ENCODE measurements at regions not wholly inside any gene's neighbourhood (a gene's known extent, or its start where the extent isn't known, plus 50 kb on each side); places are given as distances from the start of the nearest gene placed in this dataset.

DNA sequence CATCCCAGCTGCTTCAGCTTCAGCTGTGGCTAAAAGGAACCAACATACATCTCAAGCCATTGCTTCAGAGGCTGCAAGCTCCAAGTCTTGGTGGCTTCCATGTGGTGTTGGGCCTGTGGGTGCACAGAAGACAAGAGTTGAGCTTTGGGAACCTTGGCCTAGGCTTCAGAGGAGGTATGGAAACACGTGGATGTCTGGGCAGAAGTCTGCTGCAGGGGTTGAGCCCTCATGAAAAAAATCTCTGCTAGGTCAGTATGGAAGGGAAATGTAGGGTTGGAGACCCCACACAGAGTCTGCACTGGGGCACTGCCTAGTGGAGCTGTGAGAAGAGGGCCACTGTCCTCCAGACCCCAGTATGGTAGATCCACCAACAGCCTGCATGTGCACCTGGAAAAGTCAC is 279.3 kb downstream of the MZT1 start:
- DNase-seq (ENCODE audit: low spot score) = no peak

DNA sequence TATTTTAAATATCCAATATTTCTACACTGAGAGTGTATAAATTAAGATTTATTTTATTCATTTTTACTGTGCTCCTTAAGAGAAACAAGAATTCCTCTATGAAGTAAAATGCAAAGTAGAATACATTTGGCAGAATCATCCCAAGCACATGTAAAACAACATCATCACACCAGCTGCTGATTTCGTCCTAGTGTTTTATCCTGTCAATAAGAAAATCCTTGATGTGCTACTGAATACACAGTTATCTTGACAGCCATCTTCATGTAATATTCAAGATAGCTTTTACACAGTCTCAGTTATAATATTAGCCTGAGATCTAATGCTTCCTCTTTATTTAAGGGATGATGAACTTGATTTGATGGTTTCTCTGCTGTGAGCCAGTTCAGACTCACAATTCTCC is 282.4 kb downstream of the MZT1 start:
- DNase-seq (ENCODE audit: low spot score) = no peak

DNA sequence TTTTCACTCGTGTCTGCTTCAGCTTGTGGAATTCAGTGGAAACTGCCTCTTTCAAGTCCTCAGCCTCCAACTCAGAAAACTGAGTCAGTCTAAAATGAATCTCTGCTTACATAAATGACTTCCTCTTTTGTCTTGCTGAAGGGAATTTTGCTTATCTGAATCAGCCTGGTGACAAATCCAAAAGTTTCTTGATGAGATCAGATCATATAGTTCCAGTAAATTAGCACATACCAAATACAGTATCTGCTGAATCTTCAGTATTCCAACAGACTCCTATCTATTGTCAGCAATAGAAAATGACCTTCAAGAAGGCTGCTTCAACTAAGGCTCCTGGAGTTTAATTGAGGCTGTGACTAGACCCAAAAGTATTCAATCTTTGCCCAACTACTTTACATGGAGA is 290.0 kb downstream of the MZT1 start:
- peak; percentile 10 for DNase-seq (ENCODE audit: low spot score)

DNA sequence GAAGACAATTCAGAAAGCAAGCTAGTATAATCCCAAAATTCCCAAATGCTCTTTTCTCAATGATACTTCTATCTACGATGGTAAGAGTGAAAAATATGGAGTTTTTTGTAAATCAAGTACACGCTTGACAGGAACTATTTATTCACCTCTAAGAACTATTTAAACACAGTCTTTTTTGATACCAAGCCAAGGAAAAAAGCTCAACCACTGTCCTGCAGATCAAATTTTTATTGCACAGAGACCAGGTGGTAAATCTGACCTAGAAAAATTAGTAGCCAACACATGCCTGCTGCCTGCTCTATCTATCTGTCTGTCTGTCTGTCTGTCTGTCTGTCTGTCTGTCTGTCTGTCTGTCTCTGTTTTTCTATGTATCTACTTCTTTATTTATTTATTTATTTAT is 292.2 kb downstream of the MZT1 start:
- DNase-seq (ENCODE audit: low spot score) = no peak

DNA sequence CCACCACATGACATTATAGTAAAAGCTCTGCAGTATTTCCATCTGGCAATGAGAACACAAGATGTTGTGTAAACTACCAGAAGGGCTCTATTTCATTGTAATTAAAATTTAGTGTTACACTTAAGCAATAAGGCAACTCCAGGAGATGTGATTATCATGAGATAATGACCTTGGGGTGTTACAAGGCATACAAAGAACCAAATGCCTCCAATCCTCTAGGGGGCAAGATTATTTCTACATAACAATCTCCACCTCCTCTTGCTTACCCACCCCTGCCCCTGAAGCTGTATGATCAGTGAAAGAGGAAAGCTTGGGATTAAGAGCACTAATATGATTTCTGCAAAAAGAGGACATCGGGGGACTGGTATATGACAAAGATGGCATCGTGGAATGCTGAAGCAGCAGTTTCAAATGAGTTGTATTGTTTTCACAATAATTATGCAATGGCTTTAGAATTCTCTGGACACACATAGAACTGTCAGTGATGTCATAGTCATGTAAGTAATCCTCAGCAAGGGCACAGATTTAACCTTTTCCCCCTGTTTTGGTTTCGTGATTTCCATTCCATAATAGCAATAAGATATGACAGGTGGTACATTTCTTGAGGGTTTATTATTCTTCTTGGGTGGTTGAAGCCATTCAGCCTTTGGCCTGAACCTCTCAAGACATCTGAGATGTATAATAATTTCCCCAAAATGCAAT is 295.3 kb downstream of the MZT1 start:
- DNase-seq (ENCODE audit: low spot score) = no peak

DNA sequence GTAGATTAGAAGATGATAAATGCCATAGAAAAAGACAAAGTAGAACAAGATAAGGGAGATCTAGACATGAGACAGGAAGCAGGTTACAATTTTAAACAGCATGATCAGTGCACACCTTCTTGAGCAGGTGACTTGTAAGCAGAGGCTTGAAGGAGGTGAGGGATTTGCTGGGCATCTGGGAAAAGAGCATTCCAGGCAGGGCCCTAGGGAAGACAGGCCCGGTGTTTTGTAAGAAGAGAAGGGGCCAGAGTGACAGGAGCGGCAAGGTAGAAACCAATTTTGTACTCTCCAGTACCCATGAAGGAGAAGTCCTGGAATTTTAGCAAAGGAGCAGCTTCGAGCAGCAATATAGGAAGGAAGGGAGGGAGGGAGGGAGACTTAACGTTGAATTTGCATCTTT is 296.5 kb downstream of the MZT1 start:
- DNase-seq (ENCODE audit: low spot score) = no peak

DNA sequence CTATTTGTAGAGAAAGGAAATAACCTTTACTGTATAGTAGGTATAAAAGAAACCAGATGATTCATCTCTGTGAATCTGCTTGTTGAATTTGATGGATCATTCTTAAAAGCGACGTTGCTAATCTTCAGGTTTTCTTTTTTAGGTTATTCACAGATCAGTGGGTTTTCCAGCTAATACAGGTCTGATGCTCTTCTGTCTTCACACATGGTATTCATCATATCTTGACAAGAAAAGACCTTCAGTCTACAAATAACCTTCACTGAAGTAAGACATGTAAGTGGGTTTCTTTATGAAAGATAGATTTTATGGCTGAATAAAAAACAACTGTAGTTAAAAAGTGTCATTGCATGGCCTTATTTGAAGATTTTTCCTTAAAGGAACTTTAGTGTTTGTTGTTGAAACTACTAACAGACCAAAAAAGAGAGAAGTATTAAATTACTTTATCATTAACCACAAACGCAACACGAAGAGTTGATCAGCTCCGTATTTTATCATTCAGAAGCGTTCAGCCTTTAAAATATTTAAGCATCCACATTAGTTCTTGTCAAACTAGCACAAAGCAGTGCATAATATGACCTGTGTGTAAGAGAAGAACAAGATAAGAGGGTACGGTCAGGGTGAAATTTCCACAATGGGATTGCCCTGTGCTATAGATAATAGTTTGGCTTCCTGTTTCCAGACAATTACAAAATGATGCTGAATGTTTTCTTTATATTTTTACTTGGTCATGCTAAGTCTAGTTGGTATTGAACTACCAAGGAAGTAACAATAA is 299.5 kb downstream of the MZT1 start:
- no peak for DNase-seq (ENCODE audit: low spot score)

DNA sequence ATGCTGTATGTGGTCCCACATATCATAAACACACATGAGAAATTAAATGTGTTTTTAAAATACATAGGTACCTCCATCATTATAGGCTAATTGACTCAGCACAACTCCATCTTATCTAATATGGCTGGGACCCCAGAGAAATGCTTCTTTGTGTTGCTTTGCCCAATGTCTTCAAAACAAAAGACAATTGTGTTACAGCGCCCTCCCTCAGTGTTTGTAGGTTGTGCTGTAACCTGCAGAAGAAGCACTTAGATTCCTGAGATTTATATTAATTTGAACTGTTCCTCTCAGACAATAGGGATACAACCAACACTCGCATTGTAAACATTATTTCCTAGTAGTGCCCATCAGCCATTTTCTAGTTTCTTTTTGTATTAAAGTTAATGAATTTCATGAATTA is 303.4 kb downstream of the MZT1 start:
- DNase-seq (ENCODE audit: low spot score) = no peak

DNA sequence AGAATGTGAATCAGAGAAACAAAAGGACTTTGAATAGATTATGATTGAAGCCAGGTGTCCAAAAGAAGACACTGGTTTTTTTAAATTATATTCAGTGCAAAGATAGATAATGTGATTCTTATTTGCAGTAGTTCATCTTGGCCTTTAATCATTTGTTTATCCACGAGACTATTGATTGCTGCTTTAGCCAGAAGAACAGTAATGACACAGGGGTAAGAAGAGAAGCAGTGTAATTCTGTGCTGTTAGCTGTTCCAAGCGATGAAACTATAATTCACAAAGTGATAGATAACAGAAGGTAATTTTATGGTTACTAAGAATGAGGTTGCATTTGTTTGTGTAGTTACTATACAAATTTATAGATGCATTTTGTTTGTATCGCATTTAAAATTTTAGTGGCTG is 311.6 kb downstream of the MZT1 start:
- no peak for DNase-seq (ENCODE audit: low spot score)

DNA sequence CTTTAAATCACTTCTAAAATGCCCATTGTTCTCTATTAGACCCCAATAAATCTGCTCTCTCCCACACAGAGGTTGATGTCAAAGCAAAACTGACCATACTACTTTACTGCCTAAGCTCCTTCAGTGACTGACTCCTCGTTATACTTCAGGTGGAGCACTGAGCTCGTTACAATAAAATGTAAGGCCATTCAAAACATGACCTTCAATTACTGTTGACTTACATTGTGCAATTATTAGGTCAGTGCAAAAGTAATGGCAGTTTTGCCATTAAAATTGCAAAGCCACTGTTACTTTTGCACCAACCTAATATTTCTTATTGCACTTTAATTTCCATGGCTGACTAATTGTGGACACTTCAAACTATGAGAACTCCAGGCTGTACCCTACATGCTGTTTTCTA is 314.9 kb downstream of the MZT1 start:
- DNase-seq (ENCODE audit: low spot score) = no peak

DNA sequence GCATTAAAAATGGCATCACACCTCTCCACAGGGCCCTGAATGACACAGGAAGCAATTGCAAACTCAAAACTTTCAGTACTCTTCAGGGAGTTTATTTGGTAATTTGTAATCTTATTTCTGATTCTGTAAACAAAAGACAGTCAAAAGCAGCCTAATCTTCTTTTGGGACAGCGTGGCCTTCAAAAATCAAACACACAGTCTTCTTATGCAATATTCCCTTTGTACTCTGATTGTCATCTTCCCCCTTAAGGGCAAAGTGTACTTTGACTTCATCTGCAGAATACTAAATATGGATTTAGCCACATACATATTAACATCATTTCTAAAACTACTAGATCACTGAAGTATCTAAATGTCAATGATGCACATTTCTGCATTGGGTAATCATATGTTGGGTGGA is 322.0 kb downstream of the MZT1 start:
- DNase-seq (ENCODE audit: low spot score) = no peak

DNA sequence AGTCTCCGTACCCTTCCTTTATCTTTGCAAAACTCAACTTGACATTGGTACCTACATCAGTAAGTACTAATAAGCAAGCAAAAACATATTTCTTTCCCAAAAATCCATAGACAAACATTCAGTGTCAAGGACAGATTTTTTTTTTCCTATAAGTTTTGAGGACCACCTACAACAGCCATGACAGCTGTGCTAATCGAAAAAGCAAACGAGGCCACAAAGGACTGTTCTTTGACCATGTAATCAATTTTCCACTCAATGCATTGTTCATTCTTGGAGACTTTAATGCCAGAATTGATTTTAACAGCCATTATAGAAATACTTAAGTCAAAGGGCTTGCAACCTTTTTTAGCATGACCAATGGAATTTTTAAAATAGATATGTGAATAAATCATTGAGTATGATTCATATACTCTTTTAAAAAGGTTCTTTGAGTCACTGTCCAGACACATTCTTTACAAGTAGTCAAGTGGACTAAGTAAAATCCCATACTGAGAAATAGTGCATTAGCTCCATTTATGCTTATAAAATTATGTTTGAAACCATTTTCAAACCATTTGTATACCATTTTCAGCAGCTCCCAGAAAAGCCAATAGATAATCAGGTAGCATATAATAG is 323.9 kb downstream of the MZT1 start:
- DNase-seq (ENCODE audit: low spot score) = no peak

DNA sequence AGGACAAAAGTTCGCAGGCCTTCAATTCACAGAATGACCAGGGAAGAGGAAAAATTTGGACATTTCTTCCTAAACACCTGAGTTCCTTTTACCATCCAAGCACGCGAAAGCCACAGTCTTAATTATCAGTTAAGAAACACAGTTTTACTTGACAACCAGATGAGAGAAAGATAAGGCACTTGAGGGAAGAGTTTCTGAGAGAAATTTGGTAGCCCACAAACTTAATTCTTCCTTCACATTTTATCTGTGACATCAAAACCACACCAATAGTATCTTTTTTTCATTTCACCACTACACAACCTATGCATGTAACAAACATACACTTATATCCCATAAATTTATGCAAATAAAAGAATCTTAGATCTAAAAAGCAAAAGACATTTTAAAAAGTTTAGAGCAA is 326.6 kb downstream of the MZT1 start:
- DNase-seq (ENCODE audit: low spot score) = no peak

DNA sequence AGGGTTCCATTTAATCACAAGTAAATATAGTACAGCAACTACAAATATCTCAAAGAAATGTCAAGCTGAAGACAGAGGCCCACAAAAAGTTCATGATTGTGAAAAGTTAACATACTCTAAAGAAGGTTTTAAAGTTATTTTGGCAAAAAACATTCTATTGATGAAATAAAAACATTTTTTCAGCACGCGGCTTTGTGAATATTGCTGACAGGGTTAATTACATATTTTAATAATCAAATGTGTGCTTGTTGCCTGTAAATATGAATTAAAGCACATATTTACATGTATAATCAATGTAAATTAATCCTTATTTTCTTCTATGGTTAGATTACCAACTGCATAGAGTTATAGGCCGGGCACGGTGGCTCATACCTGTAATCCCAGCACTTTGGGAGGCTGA is 328.1 kb downstream of the MZT1 start:
- DNase-seq (ENCODE audit: low spot score) = no peak

DNA sequence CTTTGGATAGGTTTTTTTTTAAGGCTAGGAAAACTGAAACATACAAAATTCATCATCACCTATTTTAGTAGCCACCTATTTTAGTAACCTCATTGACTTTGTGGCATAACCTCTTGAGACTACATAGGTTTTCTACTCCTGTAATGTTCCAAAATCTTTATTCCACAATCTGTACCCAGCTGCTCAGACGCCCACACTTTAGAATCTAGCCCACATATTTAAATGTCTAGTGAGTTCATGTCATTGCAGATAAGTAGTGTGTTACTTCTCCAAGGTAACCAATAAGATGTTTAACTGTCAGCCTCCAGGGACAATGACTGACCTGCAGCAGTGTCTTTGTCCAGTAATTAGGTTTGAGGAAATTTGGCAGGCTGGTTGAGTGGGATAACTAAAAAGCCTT is 330.2 kb downstream of the MZT1 start:
- DNase-seq (ENCODE audit: low spot score) = no peak

DNA sequence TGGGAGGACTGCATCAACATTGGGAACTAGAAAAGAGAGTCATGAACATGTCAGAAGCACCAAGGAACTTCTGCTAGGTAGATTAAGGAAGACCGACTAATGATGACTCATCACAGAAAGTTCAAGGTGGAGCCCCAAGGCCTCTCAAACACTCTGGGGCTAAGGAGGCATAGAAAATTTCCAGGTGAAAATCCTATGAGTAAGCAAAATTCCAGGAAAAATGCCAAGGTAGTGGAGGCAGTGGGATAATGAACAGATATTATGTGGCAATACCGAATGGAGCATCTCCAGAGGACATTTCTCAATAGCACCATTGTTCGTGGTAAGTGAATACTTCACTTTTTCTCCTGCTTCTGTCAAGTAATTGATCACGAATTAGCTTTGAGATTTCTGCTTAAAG is 336.5 kb downstream of the MZT1 start:
- DNase-seq (ENCODE audit: low spot score) = no peak

DNA sequence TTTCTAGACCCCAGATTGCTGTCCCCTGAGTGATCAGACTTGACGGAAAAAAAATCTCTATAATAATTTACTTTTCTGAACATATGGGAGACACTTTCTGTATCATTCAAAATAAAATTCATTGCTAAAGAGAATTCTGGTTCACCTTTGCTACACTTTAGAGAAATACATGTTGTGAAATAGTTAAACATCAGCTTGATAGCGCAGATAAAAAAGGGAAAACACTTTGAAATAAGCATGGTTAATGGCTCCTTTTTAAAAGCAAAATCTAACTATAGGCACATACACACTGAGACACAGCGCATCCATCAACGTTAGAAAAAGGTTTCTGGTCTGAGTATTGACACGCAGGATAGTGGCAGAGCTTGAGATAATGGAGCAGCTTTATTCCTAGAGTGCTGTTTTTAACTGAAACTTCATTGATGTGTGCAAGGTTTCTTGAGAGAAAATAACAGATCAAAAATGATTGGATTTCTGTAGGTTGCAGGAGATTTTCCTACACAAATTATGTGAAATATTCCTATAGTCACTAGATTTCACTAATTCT is 341.2 kb downstream of the MZT1 start:
- no peak for DNase-seq (ENCODE audit: low spot score)

DNA sequence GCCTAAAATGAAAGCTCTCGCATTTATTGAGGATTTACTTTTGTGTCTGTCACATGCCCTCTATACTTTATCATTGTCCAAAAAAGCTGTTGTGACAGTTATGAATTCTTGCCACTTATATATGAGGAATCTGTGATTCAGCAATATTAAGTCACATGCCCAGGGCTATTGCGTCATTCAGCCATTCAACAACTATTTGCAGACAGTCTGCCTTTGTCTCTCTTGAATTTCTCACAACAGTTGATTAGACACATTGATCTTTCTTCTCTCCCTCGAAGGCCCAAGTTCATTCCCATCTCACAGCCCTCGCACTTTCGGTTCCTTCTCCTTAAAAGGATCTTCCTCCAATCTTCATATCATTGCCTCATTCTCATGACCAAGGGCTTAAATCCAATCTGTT is 342.6 kb downstream of the MZT1 start:
- peak; percentile 12 for DNase-seq (ENCODE audit: low spot score)

DNA sequence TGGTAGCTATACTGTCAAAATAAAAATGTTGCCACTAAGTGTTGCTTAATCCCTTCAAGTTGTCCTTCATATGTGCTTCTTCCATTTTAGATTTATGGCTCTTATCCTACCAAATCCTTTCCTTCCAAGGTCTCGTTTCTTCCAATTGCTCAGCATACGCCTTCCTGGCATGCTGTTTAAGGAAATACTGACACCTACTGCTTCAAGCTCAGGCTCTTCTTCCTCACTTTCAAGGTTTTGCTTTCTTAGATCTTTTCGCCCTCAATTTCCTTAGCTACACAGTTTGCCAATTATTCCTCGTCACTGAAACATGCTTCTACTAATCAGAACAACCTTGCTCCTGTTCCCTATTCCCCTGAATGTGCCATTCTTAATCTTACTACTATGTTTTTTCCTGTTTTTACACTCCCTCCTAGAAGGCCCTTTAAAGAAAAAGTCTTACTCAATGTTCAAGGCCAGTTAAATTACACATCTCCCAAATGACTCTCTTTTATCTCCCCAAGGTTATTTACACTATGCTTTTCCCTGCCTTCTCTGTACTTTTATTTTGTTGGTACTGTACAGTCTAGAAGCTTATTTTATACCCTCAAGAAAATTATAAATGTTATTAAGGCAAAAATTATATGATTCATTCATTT is 343.1 kb downstream of the MZT1 start:
- no peak for DNase-seq (ENCODE audit: low spot score)

DNA sequence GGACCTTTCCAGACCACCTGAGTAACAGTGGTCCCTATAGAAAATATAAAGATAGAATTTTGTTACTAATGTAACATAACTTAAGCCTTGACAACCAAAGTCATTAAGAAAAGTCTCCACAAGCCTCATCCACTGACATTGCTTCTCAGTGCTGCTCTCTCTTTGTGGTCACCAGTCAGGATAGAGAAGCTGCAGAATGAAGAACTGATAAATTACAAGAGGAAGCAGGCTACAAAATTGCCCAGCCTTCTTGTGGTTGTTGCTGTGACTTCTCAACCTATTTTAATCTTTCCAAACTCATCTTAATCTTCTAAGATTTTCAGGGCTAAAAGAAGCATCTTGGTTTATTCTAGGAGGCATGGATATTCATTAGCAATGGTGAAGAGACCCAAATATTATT is 343.8 kb downstream of the MZT1 start:
- DNase-seq (ENCODE audit: low spot score) = no peak

DNA sequence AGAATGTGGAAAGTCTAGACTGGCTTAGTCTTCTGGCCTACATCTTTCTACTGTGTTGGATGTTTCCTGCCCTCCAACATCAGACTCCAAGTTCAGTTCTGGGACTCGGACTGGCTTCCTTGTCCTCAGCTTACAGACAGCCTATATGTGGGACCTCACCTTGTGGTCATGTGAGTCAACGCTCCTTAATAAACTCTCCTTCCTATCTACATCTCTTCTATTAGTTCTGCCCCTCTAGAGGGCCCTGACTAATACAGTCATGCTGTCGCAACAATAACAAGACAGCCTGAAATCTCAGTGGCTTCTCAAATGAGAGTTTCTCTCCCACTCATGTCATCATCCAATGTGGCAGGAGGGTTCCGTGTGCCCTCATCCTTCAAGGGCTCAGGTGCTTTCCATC is 347.8 kb downstream of the MZT1 start:
- no peak for DNase-seq (ENCODE audit: low spot score)

DNA sequence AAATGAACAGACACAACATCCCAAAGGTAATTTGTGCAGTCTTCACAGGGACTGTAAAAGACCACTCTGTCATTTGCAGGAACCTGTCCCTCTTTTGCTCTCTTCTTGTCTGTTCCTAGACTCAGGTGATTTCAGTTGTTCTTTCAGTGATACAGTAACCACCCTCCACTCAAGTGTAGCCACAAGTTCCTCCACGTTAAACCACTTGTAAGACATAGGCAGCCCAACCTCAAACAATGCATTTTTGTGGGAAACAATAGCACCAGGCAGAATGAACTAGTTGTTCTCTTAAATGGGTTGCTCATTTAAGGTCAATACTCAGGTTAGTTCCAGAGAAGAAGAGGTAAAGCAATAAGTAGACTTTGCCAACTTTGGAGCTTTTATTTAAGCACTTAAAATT is 359.4 kb downstream of the MZT1 start:
- no peak for DNase-seq (ENCODE audit: low spot score)

DNA sequence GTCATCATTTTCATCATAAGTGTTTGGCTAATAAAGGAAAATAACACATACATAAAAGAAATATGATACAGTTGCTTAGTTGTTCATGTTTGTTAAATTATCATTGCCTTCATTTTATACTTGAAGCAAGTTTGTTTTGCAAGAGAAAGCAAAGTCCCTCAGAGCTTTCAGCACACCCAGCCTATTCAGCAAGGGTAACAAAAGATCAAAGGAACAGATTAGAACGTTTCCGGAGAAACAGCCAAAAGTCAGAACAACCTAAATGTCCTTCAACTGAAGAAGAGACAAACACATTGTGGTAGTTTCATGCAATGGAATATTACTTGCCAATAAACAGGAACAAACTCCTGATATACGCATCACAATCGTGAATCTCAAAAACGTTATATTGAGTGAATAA is 380.7 kb downstream of the MZT1 start:
- no peak for DNase-seq (ENCODE audit: low spot score)
